HG03139 (cell line): ENCODE measurements at regions not wholly inside any gene's neighbourhood (a gene's known extent, or its start where the extent isn't known, plus 50 kb on each side); places are given as distances from the start of the nearest gene placed in this dataset.

Experiments used
- ATAC-seq: cut with Tn5 transposase; IDR thresholded peaks from one replicate; pipeline ENCODE4 v1.9.1; 2021; ENCODE audit not compliant: unreplicated experiment

- no peak for ATAC-seq
Measured at GRCh38 chr10:130777507-130778165, 533.9 kb downstream of the TCERG1L start.

- ATAC-seq = no peak
Measured at GRCh38 chr10:130778166-130778545, 533.4 kb downstream of the TCERG1L start.

- no peak for ATAC-seq
Measured at GRCh38 chr10:130780763-130781162, 530.8 kb downstream of the TCERG1L start.

- ATAC-seq = no peak
Measured at GRCh38 chr10:130781206-130781605, 530.3 kb downstream of the TCERG1L start.

GRCh38 chr10:130781623-130782022 lies 529.9 kb downstream of the TCERG1L start:
- no peak for ATAC-seq

- no peak for ATAC-seq
Measured at GRCh38 chr10:130782467-130782866, 529.1 kb downstream of the TCERG1L start.

- no peak for ATAC-seq
Measured at GRCh38 chr10:130784326-130784725, 527.2 kb downstream of the TCERG1L start.

- no peak for ATAC-seq
Measured at GRCh38 chr10:130786365-130786966, 525.1 kb downstream of the TCERG1L start.

- no peak for ATAC-seq
Measured at GRCh38 chr10:130787243-130787642, 524.3 kb downstream of the TCERG1L start.

GRCh38 chr10:130787821-130788220 lies 523.7 kb downstream of the TCERG1L start:
- no peak for ATAC-seq

- ATAC-seq = no peak
Measured at GRCh38 chr10:130790339-130790738, 521.2 kb downstream of the TCERG1L start.

- ATAC-seq = no peak
Measured at GRCh38 chr10:130792096-130792845, 519.2 kb downstream of the TCERG1L start.

- ATAC-seq = no peak
Measured at GRCh38 chr10:130795819-130796218, 515.7 kb downstream of the TCERG1L start.

- no peak for ATAC-seq
Measured at GRCh38 chr10:130799532-130799931, 512.0 kb downstream of the TCERG1L start.

GRCh38 chr10:130800281-130800680 lies 511.2 kb downstream of the TCERG1L start:
- no peak for ATAC-seq

- ATAC-seq = no peak
Measured at GRCh38 chr10:130801276-130801675, 510.2 kb downstream of the TCERG1L start.

GRCh38 chr10:130801784-130802183 lies 509.7 kb downstream of the TCERG1L start:
- ATAC-seq = no peak

- ATAC-seq = no peak
Measured at GRCh38 chr10:130802301-130802700, 509.2 kb downstream of the TCERG1L start.

- ATAC-seq = no peak
Measured at GRCh38 chr10:130804281-130804680, 507.2 kb downstream of the TCERG1L start.

GRCh38 chr10:130804778-130805634 lies 506.5 kb downstream of the TCERG1L start:
- ATAC-seq = no peak

- ATAC-seq = no peak
Measured at GRCh38 chr10:130805635-130806030, 505.9 kb downstream of the TCERG1L start.
